ENCODE measurements at regions not wholly inside any gene's neighbourhood (a gene's known extent, or its start where the extent isn't known, plus 50 kb on each side); places are given as distances from the start of the nearest gene placed in this dataset.

- TF ChIP-seq EZH2 (IDR thresholded peaks at IDR 0.05; ENCODE audit: low read length) (no peak), CTCF (optimal IDR thresholded peaks at IDR 0.05 in 1 of 3, IDR thresholded peaks at IDR 0.05 in 1 of 3, conservative IDR thresholded peaks at IDR 0.05 in 1 of 3; ENCODE audit: extremely low read depth in 1 of 3, insufficient read depth in 2 of 3, low read length in 3 of 3) (no peak)
- Histone ChIP-seq H2AFZ (ENCODE audit: control insufficient read depth, low read length) (no peak overlapping the region), H3K4me3 (ENCODE audit: control insufficient read depth in 2 of 3, extremely low read depth in 1 of 3, insufficient read depth in 2 of 3, low read depth in 1 of 3, low read length in 3 of 3) (no peak overlapping the region), H3K79me2 (ENCODE audit: control insufficient read depth, insufficient read depth, low read length) (no peaks in the 10 kb centered on the region), H3K9me3 (ENCODE audit: control insufficient read depth, low read depth, low read length) (no peaks in the 10 kb centered on the region), H3K4me1 (ENCODE audit: control insufficient read depth, extremely low read depth, insufficient read depth, low read length) (no peaks in the 10 kb centered on the region), H3K27me3 (ENCODE audit: control insufficient read depth, extremely low read depth, insufficient read depth, low read length) (no peaks in the 10 kb centered on the region), H3K9me1 (ENCODE audit: control insufficient read depth, extremely low read depth, insufficient read depth, low read length) (no peaks in the 10 kb centered on the region), H4K20me1 (ENCODE audit: control insufficient read depth, extremely low read depth, insufficient read depth, low read length) (no peaks in the 10 kb centered on the region), H3K27ac (ENCODE audit: control insufficient read depth, insufficient read depth, low read length) (no peak overlapping the region), H3K36me3 (ENCODE audit: control insufficient read depth in 2 of 2, extremely low read depth in 1 of 2, insufficient read depth in 2 of 2, low read length in 2 of 2) (no peaks in the 10 kb centered on the region), H3K4me2 (ENCODE audit: control insufficient read depth, extremely low read depth, insufficient read depth, low read depth, low read length) (no peak overlapping the region), H3K9ac (ENCODE audit: control insufficient read depth, extremely low read depth, insufficient read depth, low read length) (no peak overlapping the region)
- dilution Hi-C loops (cut with MboI; ENCODE audit: extremely low pct_ligation_motif_present, low sequenced_read_pairs): no loop called here
- no peak for FAIRE-seq
- DNase-seq (ENCODE audit: low read depth, low spot score): no peak
Observed at GRCh38 chr14:62185078-62185477, 422.9 kb downstream of the SNAPC1 start.

GRCh38 chr14:62187265-62187664, 425.0 kb downstream of the SNAPC1 start:
- Histone ChIP-seq H3K27me3 (ENCODE audit: control insufficient read depth, extremely low read depth, insufficient read depth, low read length) (no peaks in the 10 kb centered on the region), H3K9me3 (ENCODE audit: control insufficient read depth, low read depth, low read length) (no peaks in the 10 kb centered on the region), H3K36me3 (ENCODE audit: control insufficient read depth in 2 of 2, extremely low read depth in 1 of 2, insufficient read depth in 2 of 2, low read length in 2 of 2) (no peaks in the 10 kb centered on the region), H3K79me2 (ENCODE audit: control insufficient read depth, insufficient read depth, low read length) (no peaks in the 10 kb centered on the region), H3K4me1 (ENCODE audit: control insufficient read depth, extremely low read depth, insufficient read depth, low read length) (no peaks in the 10 kb centered on the region), H2AFZ (ENCODE audit: control insufficient read depth, low read length) (no peak overlapping the region), H4K20me1 (ENCODE audit: control insufficient read depth, extremely low read depth, insufficient read depth, low read length) (no peaks in the 10 kb centered on the region), H3K9ac (ENCODE audit: control insufficient read depth, extremely low read depth, insufficient read depth, low read length) (no peak overlapping the region), H3K4me2 (ENCODE audit: control insufficient read depth, extremely low read depth, insufficient read depth, low read depth, low read length) (no peak overlapping the region), H3K27ac (ENCODE audit: control insufficient read depth, insufficient read depth, low read length) (no peak overlapping the region), H3K4me3 (ENCODE audit: control insufficient read depth in 2 of 3, extremely low read depth in 1 of 3, insufficient read depth in 2 of 3, low read depth in 1 of 3, low read length in 3 of 3) (no peak overlapping the region), H3K9me1 (ENCODE audit: control insufficient read depth, extremely low read depth, insufficient read depth, low read length) (no peaks in the 10 kb centered on the region)
- DNase-seq (ENCODE audit: low read depth, low spot score) (no peak), FAIRE-seq (no peak)
- TF ChIP-seq CTCF (optimal IDR thresholded peaks at IDR 0.05 in 1 of 3, IDR thresholded peaks at IDR 0.05 in 1 of 3, conservative IDR thresholded peaks at IDR 0.05 in 1 of 3; ENCODE audit: extremely low read depth in 1 of 3, insufficient read depth in 2 of 3, low read length in 3 of 3): no peak
- TF ChIP-seq EZH2 (IDR thresholded peaks at IDR 0.05; ENCODE audit: low read length): no peak
- dilution Hi-C loops (cut with MboI; ENCODE audit: extremely low pct_ligation_motif_present, low sequenced_read_pairs): no loop called here

All from keratinocyte (primary cell).